LNCAP (cell line): ENCODE measurements at regions not wholly inside any gene's neighbourhood (a gene's known extent, or its start where the extent isn't known, plus 50 kb on each side); places are given as distances from the start of the nearest gene placed in this dataset.

Source experiments
- CTCF ChIP-seq: fragments of 450-650 bp; IDR thresholded peaks from 2 replicates; pipeline ENCODE4 v1.5.1; 2017; ENCODE audit warnings: mild to moderate bottlenecking

- no peak for TF ChIP-seq CTCF
Observed at GRCh38 chr5:86964889-86965288, 302.8 kb upstream of the RASA1 start.

- peak; percentile 46; the same call in 1 of the 2 replicates for TF ChIP-seq CTCF
Observed at GRCh38 chr5:86968301-86968753, 299.4 kb upstream of the RASA1 start.

GRCh38 chr5:86970361-86970760 is 297.3 kb upstream of the RASA1 start:
- TF ChIP-seq CTCF: no peak

- TF ChIP-seq CTCF: peak; percentile 31; the same call in 1 of the 2 replicates
Observed at GRCh38 chr5:86971034-86971571, 296.6 kb upstream of the RASA1 start.

- no peak for TF ChIP-seq CTCF
Observed at GRCh38 chr5:86974955-86975354, 292.7 kb upstream of the RASA1 start.

GRCh38 chr5:86977190-86977589 is 290.5 kb upstream of the RASA1 start:
- no peak for TF ChIP-seq CTCF

GRCh38 chr5:86977808-86978207 is 289.9 kb upstream of the RASA1 start:
- no peak for TF ChIP-seq CTCF
